Panc1 (cell line): ENCODE measurements at regions not wholly inside any gene's neighbourhood (a gene's known extent, or its start where the extent isn't known, plus 50 kb on each side); places are given as distances from the start of the nearest gene placed in this dataset.

Experiments
- ATAC-seq: fragments of 200-7000 bp; cut with Tn5 transposase; 2 replicates; pipeline ENCODE4 v1.9.1; 2020; ENCODE audit warnings: mild to moderate bottlenecking, moderate library complexity
- BruUV-seq: library from RNA; stranded (reverse); fragments of 400-500 nt; replicated peaks from 2 replicates; lab custom pipeline; 2021; lab: Mats Ljungman, UMichigan
- CTCF ChIA-PET: fragments of 300-600 bp; sonication (Branson Sonifier 250); formaldehyde crosslinking; loops from one replicate; lab custom pipeline; 2022; ENCODE audit warnings: antibody characterized with exemption; lab: Charles Lee
- POLR2A ChIA-PET: fragments of 300-600 bp; sonication (Branson Sonifier 250); formaldehyde crosslinking; loops from one replicate; lab custom pipeline; 2022; ENCODE audit warnings: antibody characterized with exemption; lab: Charles Lee
- DNase-seq: peaks from one replicate; pipeline ENCODE4 v3.0.0-alpha.2; 2010; ENCODE audit warnings: low read depth, low spot score
- H3K27ac ChIP-seq: 2 replicates; pipeline ENCODE4 v1.5.1; 2011; ENCODE audit warnings: mild to moderate bottlenecking, low read length, inconsistent platforms
- H3K27me3 ChIP-seq: fragments of 200-500 bp; sonication (Bioruptor generic); 2 replicates; pipeline ENCODE4 v1.6.0; 2014; ENCODE audit warnings: low read length, inconsistent platforms; ENCODE audit not compliant: control insufficient read depth, insufficient read depth
- H3K36me3 ChIP-seq: fragments of 200-500 bp; sonication (Bioruptor generic); 2 replicates; pipeline ENCODE4 v1.5.1; 2014; ENCODE audit warnings: inconsistent platforms, mild to moderate bottlenecking, low read length, moderate library complexity; ENCODE audit not compliant: control insufficient read depth, insufficient read depth
- H3K4me1 ChIP-seq: 2 replicates; pipeline ENCODE4 v1.5.1; 2011; ENCODE audit warnings: inconsistent platforms, mild to moderate bottlenecking, low read length, moderate library complexity; ENCODE audit not compliant: control insufficient read depth, insufficient read depth
- H3K4me3 ChIP-seq, 2 experiments: 2 replicates each; pipeline ENCODE4 v1.5.1; 2011 to 2012; ENCODE audit warnings: low read depth in 2 of 2, low read length in 2 of 2, mild to moderate bottlenecking in 2 of 2, inconsistent platforms in 1 of 2, moderate library complexity in 1 of 2
- H3K9me3 ChIP-seq: fragments of 200-500 bp; sonication (Bioruptor generic); 2 replicates; pipeline ENCODE4 v1.5.1; 2014; ENCODE audit warnings: low read depth, mild to moderate bottlenecking, inconsistent platforms, low read length, moderate library complexity; ENCODE audit not compliant: control insufficient read depth, insufficient read depth
- CTCF ChIP-seq: fragments of 450-650 bp; IDR thresholded peaks from 2 replicates; pipeline ENCODE4 v1.5.1; 2017; ENCODE audit warnings: mild to moderate bottlenecking
- POLR2AphosphoS5 ChIP-seq: IDR thresholded peaks from 2 replicates; pipeline ENCODE4 v1.6.1; 2012; ENCODE audit warnings: mild to moderate bottlenecking, low read depth, low read length, moderate library complexity
- REST ChIP-seq, 2 experiments: IDR thresholded peaks; 2 replicates each; pipeline ENCODE4 v1.6.1; 2011 to 2012; ENCODE audit warnings: low read depth in 2 of 2, control low read depth in 1 of 2, low read length in 1 of 2, mild to moderate bottlenecking in 1 of 2, moderate library complexity in 1 of 2; ENCODE audit not compliant: insufficient read depth in 1 of 2
- SIN3A ChIP-seq: IDR thresholded peaks from 2 replicates; pipeline ENCODE4 v1.6.1; 2012; ENCODE audit warnings: low read depth, mild to moderate bottlenecking, low read length, moderate library complexity, borderline replicate concordance; ENCODE audit not compliant: insufficient read depth
- TCF7L2 ChIP-seq: IDR thresholded peaks from 2 replicates; pipeline ENCODE4 v1.6.1; 2011; ENCODE audit warnings: mild to moderate bottlenecking, low read depth, low read length, inconsistent platforms
- in situ Hi-C: cut with HindIII; loops from 2 replicates; pipeline ENCODE4 v1.10.0; 2016; ENCODE audit warnings: low sequenced_read_pairs, low pct_unique_long_range_greater_than_20kb
- intact Hi-C: fragments of 100-400 bp; cut with micrococcal nuclease; formaldehyde crosslinking; loops from one replicate; pipeline ENCODE4 v1.10.0; 2022; ENCODE audit not compliant: unreplicated experiment

- no peak for ATAC-seq
These were observed 134.9 kb upstream of the GATB start for GRCh38 chr4:151895671-151896070.

GRCh38 chr4:151894246-151894645 is 133.4 kb upstream of the GATB start:
- intact Hi-C loops: no loop called here
- H3K4me3 ChIP-seq: no peak overlapping the region
- H3K36me3 ChIP-seq: no peaks in the 10 kb centered on the region
- H3K27me3 ChIP-seq: no peaks in the 10 kb centered on the region
- CTCF ChIA-PET: no interaction called here
- POLR2A ChIA-PET: no interaction called here
- in situ Hi-C loops: no loop called here
- no peak for TF ChIP-seq REST (IDR thresholded peaks at IDR 0.05; ENCODE audit: insufficient read depth in 1 of 2, low read depth in 2 of 2, low read length in 1 of 2)
- no peak for TF ChIP-seq TCF7L2
- TF ChIP-seq SIN3A: no peak
- TF ChIP-seq CTCF: no peak
- no peak for TF ChIP-seq POLR2AphosphoS5
- no TSS peak for BruUV-seq
- no peaks in the 10 kb centered on the region for H3K9me3 ChIP-seq
- no peaks in the 10 kb centered on the region for H3K4me1 ChIP-seq
- DNase-seq (no peak), ATAC-seq (no peak)
- H3K27ac ChIP-seq: no peak overlapping the region

More at GRCh38 chr4:151895671-151896070, 134.9 kb upstream of the GATB start:
- CTCF ChIA-PET: no interaction called here
- Histone ChIP-seq H3K27me3 (no peaks in the 10 kb centered on the region), H3K27ac (no peak overlapping the region), H3K4me3 (no peak overlapping the region), H3K4me1 (no peaks in the 10 kb centered on the region), H3K36me3 (no peaks in the 10 kb centered on the region), H3K9me3 (no peaks in the 10 kb centered on the region)
- POLR2A ChIA-PET: no interaction called here
- BruUV-seq: no TSS peak
- DNase-seq: no peak
- TF ChIP-seq POLR2AphosphoS5 (no peak), REST (IDR thresholded peaks at IDR 0.05; ENCODE audit: insufficient read depth in 1 of 2, low read depth in 2 of 2, low read length in 1 of 2) (no peak), TCF7L2 (no peak), CTCF (no peak), SIN3A (no peak)
- in situ Hi-C loops (no loop called here), intact Hi-C loops (no loop called here)
